ENCODE measurements at regions not wholly inside any gene's neighbourhood (a gene's known extent, or its start where the extent isn't known, plus 50 kb on each side); places are given as distances from the start of the nearest gene placed in this dataset.

DNA sequence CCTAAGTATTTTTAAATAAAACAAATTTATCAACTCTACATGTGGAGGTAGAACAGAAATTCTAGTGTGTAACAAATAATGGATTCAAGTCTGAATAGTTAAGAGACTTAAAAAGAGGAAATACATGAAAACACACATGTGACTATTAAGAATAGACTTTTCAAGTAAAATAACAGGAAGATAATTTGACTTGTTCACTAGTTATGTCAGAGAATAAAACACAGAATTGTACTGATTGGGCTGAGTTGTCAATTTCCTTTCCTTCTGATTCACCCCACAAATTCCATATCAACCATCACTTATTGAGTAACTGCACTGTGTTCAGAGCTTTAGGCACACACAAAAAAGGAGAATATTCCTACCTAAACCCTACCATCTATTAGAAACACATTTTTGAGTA is 557.2 kb downstream of the TUSC7 start:
- no peak for DNase-seq

DNA sequence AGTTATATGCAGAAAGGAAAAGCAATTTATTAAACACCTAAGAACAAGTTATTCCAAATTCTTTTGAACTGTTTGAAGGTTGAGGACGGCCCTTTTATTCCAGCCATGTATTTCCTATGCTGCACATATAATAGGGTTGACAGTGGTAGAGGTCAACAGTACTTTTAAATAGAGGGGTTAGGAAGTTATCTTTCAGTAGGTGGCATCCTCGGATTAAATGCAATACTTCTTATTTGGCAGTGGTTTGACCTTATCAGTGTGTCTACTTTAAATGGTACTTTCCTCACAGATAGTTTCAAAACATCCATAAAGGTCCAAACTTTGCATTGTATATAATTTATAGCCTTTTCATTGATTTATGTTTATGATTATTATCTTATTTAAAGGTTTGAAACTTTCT is 558.7 kb downstream of the TUSC7 start:
- no peak for DNase-seq

DNA sequence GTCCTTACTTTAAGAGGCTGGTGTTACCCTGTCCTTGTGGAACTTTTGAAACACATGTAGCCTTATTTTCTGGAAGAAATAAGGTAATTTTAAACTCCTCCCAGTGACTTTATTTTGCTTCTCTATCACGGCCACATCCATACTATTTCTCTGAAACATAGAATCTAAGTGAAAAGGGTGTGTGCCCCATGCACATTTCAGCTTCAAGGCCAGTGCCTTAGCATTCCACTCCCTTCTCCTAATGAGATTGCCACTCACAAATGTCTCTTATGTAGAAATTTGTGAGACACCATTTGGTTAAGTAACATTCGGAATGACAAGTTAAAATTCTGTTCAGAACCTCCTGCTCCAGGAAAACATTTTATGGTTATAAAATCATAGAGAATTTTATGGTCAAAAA is 562.7 kb downstream of the TUSC7 start:
- no peak for DNase-seq

DNA sequence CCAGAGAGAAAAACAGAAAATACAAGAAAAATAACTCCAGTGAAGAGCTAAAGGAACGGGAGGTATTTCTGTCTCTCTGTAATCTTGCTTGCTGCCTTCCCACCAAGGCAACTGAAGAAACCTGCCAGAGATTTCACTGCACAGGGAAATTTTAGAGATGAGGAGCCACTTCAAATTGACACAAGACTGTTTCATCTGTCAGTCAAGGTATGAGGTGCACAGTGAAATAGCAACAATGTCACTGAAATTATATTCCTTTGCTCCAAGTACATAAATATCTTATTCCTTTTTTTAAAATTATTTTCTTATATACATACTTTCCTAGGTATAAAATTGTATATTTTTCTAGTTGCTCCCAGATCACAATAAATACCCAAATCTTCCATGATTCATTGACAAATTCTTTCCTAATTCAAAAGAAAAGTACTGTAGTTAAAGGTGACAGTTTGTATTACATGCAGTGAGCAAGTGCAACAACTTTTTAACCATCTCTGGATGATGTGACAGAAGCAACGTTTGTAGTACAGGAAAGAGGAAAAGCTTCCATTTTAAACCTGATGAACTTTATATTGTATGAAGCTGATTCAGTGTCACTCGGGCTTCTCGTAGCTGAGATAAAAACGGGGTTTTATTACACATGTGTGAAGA is 563.4 kb downstream of the TUSC7 start:
- DNase-seq, result no peak

DNA sequence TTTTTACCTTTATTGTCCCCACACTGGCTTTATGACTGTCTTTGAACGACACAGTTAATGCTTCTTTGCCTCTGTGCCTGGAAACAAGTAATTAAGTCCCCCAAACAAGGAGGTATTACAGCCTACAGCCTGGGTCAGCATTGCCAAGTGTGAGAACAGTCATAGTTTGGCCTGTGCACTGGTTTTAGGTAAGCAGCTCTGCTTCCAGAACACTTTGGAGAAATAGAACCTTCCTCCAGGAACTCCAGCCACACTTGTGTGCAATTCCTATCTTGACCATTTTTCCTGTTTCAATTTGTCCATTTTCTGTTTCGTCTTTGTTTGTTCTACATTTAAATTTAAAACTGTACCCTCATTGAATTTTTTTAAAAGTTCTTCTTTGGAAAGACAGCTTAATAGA is 568.2 kb downstream of the TUSC7 start:
- no peak for DNase-seq

- DNase-seq, result peak; percentile 5
Measured at GRCh38 chr3:117278424-117279190, 569.0 kb downstream of the TUSC7 start.

- no peak for DNase-seq
Measured at GRCh38 chr3:117281371-117281770, 571.8 kb downstream of the TUSC7 start.

DNA sequence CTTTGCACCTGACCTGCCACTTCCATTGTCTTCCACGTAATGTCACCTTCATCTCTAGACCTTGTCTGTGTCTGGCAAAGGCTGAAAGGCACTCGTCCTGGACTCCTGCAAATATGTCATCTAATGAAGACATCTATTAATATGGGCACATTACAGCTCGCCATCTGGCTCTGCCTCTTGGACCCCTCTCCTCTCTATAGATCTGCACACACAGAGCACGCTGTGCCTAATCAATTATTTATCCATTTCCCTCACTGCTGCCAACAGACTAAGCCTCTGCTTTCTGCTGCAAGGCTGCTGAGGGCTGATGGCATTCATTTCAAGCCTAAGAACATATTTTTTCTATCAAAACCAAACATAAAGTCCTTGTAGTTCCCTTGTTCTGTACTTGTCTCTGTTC is 573.0 kb downstream of the TUSC7 start:
- DNase-seq, result no peak

GRCh38 chr3:117285737-117286136 is 576.2 kb downstream of the TUSC7 start:
- no peak for DNase-seq

DNA sequence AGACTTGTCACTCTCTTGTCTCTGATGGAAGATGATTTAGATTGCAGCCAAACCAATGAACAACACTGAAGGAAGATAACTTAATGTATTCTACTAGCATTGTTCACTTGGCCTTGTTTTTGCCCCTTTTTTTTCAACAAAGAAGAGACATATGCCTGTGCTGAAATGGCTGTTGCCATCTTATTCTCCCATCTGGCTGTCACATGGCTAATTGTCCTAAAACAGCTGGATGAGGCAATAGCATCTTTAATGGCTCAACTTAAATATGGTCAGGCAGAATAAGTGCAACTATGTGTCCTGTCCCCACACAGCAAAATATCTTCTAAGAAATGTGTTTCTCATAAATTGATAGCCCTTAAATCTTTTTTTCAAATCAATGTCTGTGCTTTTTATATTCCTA is 576.9 kb downstream of the TUSC7 start:
- no peak for DNase-seq

- no peak for DNase-seq
Measured at GRCh38 chr3:117287602-117288001, 578.0 kb downstream of the TUSC7 start.

- DNase-seq, result no peak
Measured at GRCh38 chr3:117291476-117291875, 581.9 kb downstream of the TUSC7 start.

DNA sequence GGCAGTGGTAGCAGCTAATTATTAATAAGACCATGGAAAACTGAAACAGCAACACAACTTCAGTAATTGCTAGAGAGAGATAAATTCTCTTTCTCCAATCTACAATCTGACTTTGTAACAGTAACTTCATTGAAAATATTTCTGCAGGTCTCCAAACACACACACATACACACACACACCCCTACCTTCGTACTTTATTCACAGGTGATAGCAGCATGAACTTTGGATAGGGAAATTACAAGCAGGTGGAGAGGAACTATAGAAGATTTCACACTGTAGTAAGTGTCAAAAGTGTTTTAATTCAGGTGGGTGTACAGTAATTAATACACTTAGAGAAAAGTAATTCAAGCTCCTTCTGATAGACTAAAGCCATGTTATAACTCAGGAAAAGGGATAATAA is 587.5 kb downstream of the TUSC7 start:
- DNase-seq, result no peak

GRCh38 chr3:117297541-117297940 is 588.0 kb downstream of the TUSC7 start:
- no peak for DNase-seq

- no peak for DNase-seq
Measured at GRCh38 chr3:117298273-117298672, 588.7 kb downstream of the TUSC7 start.

GRCh38 chr3:117302428-117302827 is 592.8 kb downstream of the TUSC7 start:
- no peak for DNase-seq

- DNase-seq, result no peak
Measured at GRCh38 chr3:117303443-117303842, 593.9 kb downstream of the TUSC7 start.

DNA sequence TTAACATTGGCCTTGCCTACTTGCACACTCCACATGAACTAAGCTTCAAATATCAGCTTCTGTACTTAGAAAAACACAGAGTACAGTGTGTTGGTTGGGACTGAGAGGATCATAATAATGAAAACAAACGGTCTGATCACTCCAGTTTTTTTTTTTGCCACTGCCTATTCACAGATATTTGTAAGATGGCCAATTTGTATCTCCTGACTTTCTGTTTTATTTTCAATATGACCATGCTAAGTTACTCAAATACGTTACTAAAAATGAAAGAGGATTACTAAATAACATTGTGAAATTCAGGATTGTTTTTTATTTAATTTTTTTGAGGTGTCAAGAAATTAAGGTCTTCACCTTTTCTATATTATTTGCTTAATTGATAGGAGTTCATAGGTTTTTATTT is 595.1 kb downstream of the TUSC7 start:
- no peak for DNase-seq

DNA sequence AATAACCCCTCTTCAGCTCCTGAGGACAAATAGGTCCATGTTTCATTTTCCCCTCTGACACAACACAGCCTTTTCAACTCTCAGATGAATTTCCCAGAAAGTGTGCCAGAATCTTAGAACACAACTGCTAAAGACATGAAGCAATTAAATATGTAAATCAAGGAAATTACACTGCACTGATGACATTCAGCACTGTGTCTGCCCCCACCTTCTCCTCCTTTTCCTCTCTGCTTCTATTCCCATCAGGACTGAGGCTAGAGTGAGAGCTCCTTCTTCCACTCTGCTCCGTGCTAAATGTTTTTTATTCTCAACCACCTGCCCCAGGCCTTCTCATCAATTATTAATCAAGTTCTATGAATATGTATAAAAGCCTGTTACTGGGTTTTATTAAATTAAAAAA is 596.1 kb downstream of the TUSC7 start:
- DNase-seq, result no peak

GRCh38 chr3:117306299-117306698 is 596.7 kb downstream of the TUSC7 start:
- DNase-seq, result no peak

- no peak for DNase-seq
Measured at GRCh38 chr3:117308353-117308752, 598.8 kb downstream of the TUSC7 start.

GRCh38 chr3:117308756-117309155 is 599.2 kb downstream of the TUSC7 start:
- DNase-seq, result no peak

- no peak for DNase-seq
Measured at GRCh38 chr3:117310536-117310935, 601.0 kb downstream of the TUSC7 start.

- DNase-seq, result no peak
Measured at GRCh38 chr3:117314441-117315150, 605.0 kb downstream of the TUSC7 start.
